ENCODE measurements at regions not wholly inside any gene's neighbourhood (a gene's known extent, or its start where the extent isn't known, plus 50 kb on each side); places are given as distances from the start of the nearest gene placed in this dataset.

GRCh38 chr21:31597683-31598082 lies 61.8 kb upstream of the SOD1 start (continued):
- no peak for TF ChIP-seq RCOR1 (conservative IDR thresholded peaks at IDR 0.05; ENCODE audit: low read depth, low read length)
- no peak for TF ChIP-seq NFYA (IDR thresholded peaks at IDR 0.05; ENCODE audit: borderline replicate concordance, low read depth, low read length)
- no peak for TF ChIP-seq SUPT20H (IDR thresholded peaks at IDR 0.05; ENCODE audit: borderline replicate concordance, control insufficient read depth, low read depth, low read length)
- no peak for TF ChIP-seq RELA (IDR thresholded peaks at IDR 0.05; ENCODE audit: borderline replicate concordance, partially characterized antibody)
- TF ChIP-seq POLR2AphosphoS5 (IDR thresholded peaks at IDR 0.05; ENCODE audit: low read length), result no peak
- no peak for TF ChIP-seq IRF3 (IDR thresholded peaks at IDR 0.05)

GRCh38 chr21:31596055-31596454 lies 63.4 kb upstream of the SOD1 start:
- no peaks in the 10 kb centered on the region for H4K20me1 ChIP-seq (ENCODE audit: control insufficient read depth, insufficient read depth)
- H3K4me1 ChIP-seq (ENCODE audit: control insufficient read depth, insufficient read depth, low read length), result no peaks in the 10 kb centered on the region
- no peak overlapping the region for H2AFZ ChIP-seq (ENCODE audit: control insufficient read depth, low read depth, low read length)
- 55% methylated on average over 8 of the region's 8 CpGs for WGBS (ENCODE audit: insufficient coverage, insufficient replicate concordance, low lambda C conversion rate, missing lambda C conversion rate)
- ChIA-PET RAD21 (ENCODE audit: unreplicated experiment) (no interaction called here), POLR2A (no interaction called here), CTCF (interaction anchor here (1.2 to 1.3 kb wide), 2 partner anchors 16 to 487 kb away, joined by 3 to 5 read pairs; no protein-coding TSS in a partner anchor), SMC1A (ENCODE audit: uncharacterized antibody, unreplicated experiment) (no interaction called here)
- TF ChIP-seq PAX8 (IDR thresholded peaks at IDR 0.05) (no peak), BHLHE40 (IDR thresholded peaks at IDR 0.05; ENCODE audit: borderline replicate concordance in 1 of 2, low read depth in 2 of 2, low read length in 1 of 2) (no peak)
- H3K36me3 ChIP-seq (ENCODE audit: control insufficient read depth in 2 of 2, insufficient read depth in 2 of 2, low read length in 1 of 2), result no peaks in the 10 kb centered on the region
- no peak overlapping the region for H3K9ac ChIP-seq (ENCODE audit: control insufficient read depth, insufficient read depth, low read length)
- in situ Hi-C loops (cut with MboI), result loop anchor here (25.0 kb wide), 1 partner anchor 1534 kb away; no protein-coding TSS in a partner anchor
- no peak for DNase-seq (ENCODE audit: low read depth, low spot score)
- no peak overlapping the region for H3K27ac ChIP-seq (ENCODE audit: control insufficient read depth, insufficient read depth)
- H3K4me3 ChIP-seq, result no peak overlapping the region
- no TSS peak for BruUV-seq (replicated peaks)
- no peaks in the 10 kb centered on the region for H3K27me3 ChIP-seq (replicated peaks in 1 of 2; ENCODE audit: control insufficient read depth in 2 of 2, insufficient read depth in 2 of 2, low read length in 1 of 2)
- ATAC-seq, result no peak
- no peak for FAIRE-seq
- intact Hi-C loops (cut with micrococcal nuclease; ENCODE audit: unreplicated experiment), result no loop called here
- no peak overlapping the region for H3K4me2 ChIP-seq (ENCODE audit: control insufficient read depth, insufficient read depth)
- no peaks in the 10 kb centered on the region for H3K79me2 ChIP-seq (ENCODE audit: control insufficient read depth, insufficient read depth, low read length)
- no peaks in the 10 kb centered on the region for H3K9me3 ChIP-seq (replicated peaks; ENCODE audit: control insufficient read depth, insufficient read depth, low read length)
